ENCODE measurements at regions not wholly inside any gene's neighbourhood (a gene's known extent, or its start where the extent isn't known, plus 50 kb on each side); places are given as distances from the start of the nearest gene placed in this dataset.

DNA sequence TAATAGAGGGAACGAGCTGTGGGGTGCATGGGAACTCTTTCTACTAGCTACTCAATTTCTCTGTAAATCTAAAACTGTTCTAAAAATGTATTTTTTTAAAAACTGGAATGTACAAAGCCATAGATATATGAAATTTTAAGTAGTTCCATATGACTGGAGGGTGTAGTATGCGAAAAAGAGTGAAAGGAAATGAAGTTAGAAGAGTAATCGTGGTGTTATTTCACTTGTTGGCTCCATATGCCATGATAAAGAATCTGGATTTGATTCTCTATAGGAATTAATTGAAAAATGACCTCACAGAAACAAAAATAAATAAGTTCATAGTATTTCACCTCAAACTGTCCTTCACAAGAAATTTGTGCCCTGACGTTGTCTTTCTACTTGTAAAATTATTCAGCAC lies 500.2 kb downstream of the TENT5A start:
- no peak overlapping the region for H3K27ac ChIP-seq
- TF ChIP-seq, protein P1, sequence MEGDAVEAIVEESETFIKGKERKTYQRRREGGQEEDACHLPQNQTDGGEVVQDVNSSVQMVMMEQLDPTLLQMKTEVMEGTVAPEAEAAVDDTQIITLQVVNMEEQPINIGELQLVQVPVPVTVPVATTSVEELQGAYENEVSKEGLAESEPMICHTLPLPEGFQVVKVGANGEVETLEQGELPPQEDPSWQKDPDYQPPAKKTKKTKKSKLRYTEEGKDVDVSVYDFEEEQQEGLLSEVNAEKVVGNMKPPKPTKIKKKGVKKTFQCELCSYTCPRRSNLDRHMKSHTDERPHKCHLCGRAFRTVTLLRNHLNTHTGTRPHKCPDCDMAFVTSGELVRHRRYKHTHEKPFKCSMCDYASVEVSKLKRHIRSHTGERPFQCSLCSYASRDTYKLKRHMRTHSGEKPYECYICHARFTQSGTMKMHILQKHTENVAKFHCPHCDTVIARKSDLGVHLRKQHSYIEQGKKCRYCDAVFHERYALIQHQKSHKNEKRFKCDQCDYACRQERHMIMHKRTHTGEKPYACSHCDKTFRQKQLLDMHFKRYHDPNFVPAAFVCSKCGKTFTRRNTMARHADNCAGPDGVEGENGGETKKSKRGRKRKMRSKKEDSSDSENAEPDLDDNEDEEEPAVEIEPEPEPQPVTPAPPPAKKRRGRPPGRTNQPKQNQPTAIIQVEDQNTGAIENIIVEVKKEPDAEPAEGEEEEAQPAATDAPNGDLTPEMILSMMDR (conservative IDR thresholded peaks at IDR 0.05): no peak
- no peak for TF ChIP-seq ZFX (IDR thresholded peaks at IDR 0.05)

DNA sequence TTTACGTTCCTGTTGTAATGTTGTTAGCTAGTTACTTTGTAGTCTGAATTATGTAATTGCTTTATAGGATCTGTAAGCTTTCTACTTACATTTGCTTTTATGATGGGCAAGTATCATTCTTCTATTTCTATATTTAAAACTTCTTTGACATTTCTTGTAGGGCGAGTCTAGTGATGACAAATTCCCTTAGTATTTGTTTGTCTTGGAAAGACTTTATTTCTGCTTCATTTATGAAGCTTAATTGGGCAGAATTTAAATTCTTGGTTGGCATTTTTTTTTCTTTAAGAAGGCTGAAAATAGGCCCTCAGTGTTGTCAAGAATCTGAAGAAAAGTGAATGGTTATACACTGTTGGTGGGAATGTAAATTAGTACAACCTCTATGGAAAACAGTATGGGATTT lies 506.3 kb downstream of the TENT5A start:
- H3K27ac ChIP-seq: no peak overlapping the region
- no peak for TF ChIP-seq ZFX (IDR thresholded peaks at IDR 0.05)
- TF ChIP-seq, protein P1 (conservative IDR thresholded peaks at IDR 0.05): no peak

DNA sequence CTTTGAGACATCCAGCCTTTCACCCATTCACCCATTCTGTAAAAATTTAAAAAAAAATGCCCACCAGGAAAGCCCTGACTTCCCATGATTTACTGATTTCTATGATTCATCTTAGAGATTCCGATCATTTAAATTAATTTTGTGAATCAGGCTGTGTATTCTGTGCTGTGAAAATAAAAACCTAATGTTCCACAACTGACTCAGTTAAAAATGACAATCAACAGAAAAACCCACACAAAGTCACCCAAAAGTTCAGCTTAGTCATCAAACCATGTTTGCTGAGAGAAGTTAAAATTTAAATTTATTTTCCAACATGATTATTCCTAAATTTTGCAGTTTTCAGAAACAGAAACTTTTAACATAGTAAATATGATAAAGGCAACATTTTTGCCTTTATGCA lies 509.9 kb downstream of the TENT5A start:
- TF ChIP-seq ZFX (IDR thresholded peaks at IDR 0.05): no peak
- H3K27ac ChIP-seq: no peak overlapping the region

DNA sequence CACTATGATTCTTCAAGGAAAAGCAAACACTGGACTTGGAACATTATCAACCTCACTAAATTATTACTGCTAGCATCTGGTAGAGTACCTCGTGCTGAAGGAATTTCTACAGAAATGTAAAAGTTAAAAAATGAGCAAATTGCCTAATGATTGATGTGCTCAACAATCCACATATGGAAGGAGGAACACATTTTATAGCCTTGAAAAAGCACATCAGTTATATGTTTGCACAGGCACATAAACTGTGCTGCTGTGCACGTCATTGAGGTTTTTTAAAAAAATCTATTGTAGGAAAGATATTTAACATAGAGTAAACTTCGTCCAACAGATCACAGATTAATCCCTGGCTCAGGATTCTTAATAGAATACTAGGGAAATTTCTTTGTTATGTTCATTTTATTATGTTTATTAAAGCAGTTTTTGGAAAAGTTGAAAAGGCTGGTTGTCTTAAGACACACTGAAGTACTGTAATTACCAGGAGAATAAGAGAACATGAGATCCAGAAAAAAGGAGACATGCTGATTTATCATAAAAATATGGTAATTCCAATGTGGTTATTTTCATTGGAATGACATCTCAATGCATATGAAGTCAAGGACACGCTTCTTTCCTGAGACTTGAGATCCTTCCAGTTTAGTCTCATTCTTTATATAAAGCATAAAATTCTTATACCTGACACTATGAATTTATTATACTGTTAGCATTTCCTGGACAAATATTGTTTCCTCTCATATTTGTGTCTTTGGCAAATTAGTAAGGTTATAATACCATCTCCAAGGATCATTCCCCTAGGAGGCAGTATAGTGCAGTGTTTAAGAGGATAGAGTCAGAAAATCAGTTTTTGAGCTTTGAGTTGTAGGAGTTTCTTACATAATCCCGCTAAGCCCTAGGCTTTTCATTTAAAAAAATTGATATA lies 511.1 kb downstream of the TENT5A start:
- no peak overlapping the region for H3K27ac ChIP-seq
- TF ChIP-seq, protein P1 (conservative IDR thresholded peaks at IDR 0.05): peak; percentile 47
- no peak for TF ChIP-seq ZFX (IDR thresholded peaks at IDR 0.05)

DNA sequence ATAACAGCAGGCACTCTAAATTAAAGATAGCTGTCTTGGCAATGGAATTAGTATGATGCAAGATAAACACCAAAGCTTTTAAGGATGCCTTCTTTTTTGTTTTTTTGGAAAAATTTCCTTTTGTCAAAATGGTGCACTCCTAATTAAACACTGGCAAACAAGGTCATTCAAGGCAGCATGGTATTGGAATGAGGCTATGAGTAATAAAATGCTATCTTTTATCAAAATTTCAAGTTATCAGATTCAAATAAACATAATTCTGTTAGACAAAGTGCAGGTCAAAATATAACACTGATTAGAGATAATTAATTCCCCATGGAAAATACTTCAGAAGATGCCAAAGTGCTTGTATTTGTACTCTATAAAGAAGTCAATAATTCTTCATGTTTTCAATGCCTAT lies 514.1 kb downstream of the TENT5A start:
- H3K27ac ChIP-seq: no peak overlapping the region
- TF ChIP-seq, protein P1 (conservative IDR thresholded peaks at IDR 0.05): no peak
- TF ChIP-seq ZFX (IDR thresholded peaks at IDR 0.05): no peak

DNA sequence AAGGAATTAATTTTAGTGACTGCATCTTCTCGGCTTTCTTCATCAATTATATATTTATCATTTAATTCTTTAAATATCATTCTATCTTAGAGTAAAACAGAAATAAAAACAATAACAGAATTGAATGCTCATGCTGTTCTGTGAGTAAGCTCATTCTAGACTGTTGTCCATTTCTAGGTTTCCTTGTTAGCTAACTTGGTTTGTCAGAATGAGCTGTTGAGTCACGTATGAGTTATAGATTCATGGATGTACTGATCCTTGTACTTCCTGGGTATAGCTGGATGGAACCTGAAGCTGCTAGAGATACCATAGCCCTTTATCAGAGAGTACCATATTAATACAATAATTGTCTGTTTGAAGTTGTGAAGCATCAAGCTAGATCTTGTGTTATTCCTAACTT lies 515.3 kb downstream of the TENT5A start:
- no peak overlapping the region for H3K27ac ChIP-seq
- TF ChIP-seq ZFX (IDR thresholded peaks at IDR 0.05): no peak
- TF ChIP-seq, protein P1 (conservative IDR thresholded peaks at IDR 0.05): no peak

DNA sequence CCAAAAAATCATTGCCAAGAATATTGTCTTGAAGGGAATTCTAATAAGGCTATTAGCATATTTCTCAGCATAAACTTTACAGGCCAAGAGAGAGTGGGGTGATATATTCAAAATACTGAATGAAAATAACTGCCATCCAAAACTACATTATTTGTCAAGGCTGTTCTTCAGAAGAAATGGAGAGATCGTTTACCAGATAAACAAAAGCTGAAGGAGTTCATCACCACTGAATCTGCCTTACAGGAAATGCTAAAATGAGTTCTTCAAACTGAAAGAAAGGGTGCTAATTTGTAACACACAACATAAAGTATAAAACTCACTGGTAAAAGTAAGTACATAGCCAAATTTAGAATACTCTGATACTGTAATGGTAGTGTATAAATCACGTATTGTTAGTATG lies 517.0 kb downstream of the TENT5A start:
- no peak for TF ChIP-seq ZFX (IDR thresholded peaks at IDR 0.05)
- TF ChIP-seq, protein P1 (conservative IDR thresholded peaks at IDR 0.05): no peak
- no peak overlapping the region for H3K27ac ChIP-seq

DNA sequence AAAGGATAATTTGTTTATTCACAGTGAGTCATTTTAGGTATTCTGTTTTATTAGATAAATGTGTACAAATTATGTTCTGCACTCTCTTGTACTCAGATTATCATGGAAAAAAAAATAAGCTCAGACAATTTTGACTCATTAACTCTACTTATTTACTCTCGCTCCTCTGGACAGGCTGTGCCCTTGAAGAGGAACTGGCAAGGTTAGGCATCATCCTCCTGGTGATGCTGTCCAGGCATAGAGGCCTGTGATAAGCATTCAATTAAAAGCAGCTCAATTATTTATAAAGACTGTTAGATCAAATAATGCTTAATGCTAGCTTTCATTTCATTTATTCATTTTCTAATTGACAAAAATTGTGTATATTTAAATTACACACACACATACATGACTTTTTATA lies 518.5 kb downstream of the TENT5A start:
- TF ChIP-seq ZFX (IDR thresholded peaks at IDR 0.05): no peak
- TF ChIP-seq, protein P1 (conservative IDR thresholded peaks at IDR 0.05): no peak
- H3K27ac ChIP-seq: no peak overlapping the region
